ENCODE measurements at regions not wholly inside any gene's neighbourhood (a gene's known extent, or its start where the extent isn't known, plus 50 kb on each side); places are given as distances from the start of the nearest gene placed in this dataset.

- no peak for TF ChIP-seq CTCF (IDR thresholded peaks at IDR 0.05 in 8 of 11, conservative IDR thresholded peaks at IDR 0.05 in 3 of 11)
- TF ChIP-seq POLR2A (IDR thresholded peaks at IDR 0.05) = no peak
Measured at GRCh38 chr18:27301615-27302378, 116.7 kb upstream of the CHST9 start.

Data from spleen (tissue), 7 donors.